MM.1S (cell line): ENCODE measurements at regions not wholly inside any gene's neighbourhood (a gene's known extent, or its start where the extent isn't known, plus 50 kb on each side); places are given as distances from the start of the nearest gene placed in this dataset.

Experiments
- DNase-seq: peaks from one replicate; pipeline ENCODE4 v3.0.0-alpha.2; 2015
- H2AFZ ChIP-seq: fragments of 300-600 bp; sonication (generic); 2 replicates; pipeline ENCODE4 v1.6.0; 2016; ENCODE audit warnings: antibody characterized with exemption, low read length
- H3F3A ChIP-seq: fragments of 300-600 bp; sonication (generic); 2 replicates; pipeline ENCODE4 v1.6.1; 2016; ENCODE audit warnings: mild to moderate bottlenecking, antibody characterized with exemption, low read length, moderate library complexity, mixed read lengths; ENCODE audit not compliant: insufficient read depth
- H3K27ac ChIP-seq: fragments of 300-600 bp; sonication (generic); 2 replicates; pipeline ENCODE4 v1.5.1; 2016; ENCODE audit warnings: mild to moderate bottlenecking, low read length
- H3K27me3 ChIP-seq: fragments of 300-600 bp; sonication (generic); replicated peaks from 2 replicates; pipeline ENCODE4 v1.6.0; 2016; ENCODE audit warnings: low read length; ENCODE audit not compliant: insufficient read depth
- H3K36me3 ChIP-seq: fragments of 300-600 bp; sonication (generic); replicated peaks from 2 replicates; pipeline ENCODE4 v1.6.1; 2016; ENCODE audit warnings: mild to moderate bottlenecking, low read length, mixed read lengths; ENCODE audit not compliant: insufficient read depth
- H3K4me1 ChIP-seq: fragments of 300-600 bp; sonication (generic); 2 replicates; pipeline ENCODE4 v1.6.1; 2016; ENCODE audit warnings: low read length, mixed read lengths
- H3K4me2 ChIP-seq: fragments of 300-600 bp; sonication (generic); 2 replicates; pipeline ENCODE4 v1.6.0; 2016; ENCODE audit warnings: low read depth, low read length
- H3K4me3 ChIP-seq: fragments of 300-600 bp; sonication (generic); 2 replicates; pipeline ENCODE4 v1.5.1; 2016; ENCODE audit warnings: low read length, mixed read lengths
- H3K79me2 ChIP-seq: fragments of 300-600 bp; sonication (generic); 2 replicates; pipeline ENCODE4 v1.6.1; 2016; ENCODE audit warnings: mixed run types, low read length, mixed read lengths
- H3K9ac ChIP-seq: fragments of 300-600 bp; sonication (generic); 2 replicates; pipeline ENCODE4 v1.6.1; 2016; ENCODE audit warnings: low read length, mixed read lengths
- H3K9me2 ChIP-seq: fragments of 300-600 bp; sonication (generic); replicated peaks from 2 replicates; pipeline ENCODE4 v1.6.1; 2016; ENCODE audit warnings: mild to moderate bottlenecking, low read length, mixed read lengths; ENCODE audit not compliant: insufficient read depth
- H3K9me3 ChIP-seq: fragments of 300-600 bp; sonication (generic); replicated peaks from 2 replicates; pipeline ENCODE4 v1.6.1; 2016; ENCODE audit warnings: mild to moderate bottlenecking, low read length, mixed read lengths; ENCODE audit not compliant: insufficient read depth
- H4K20me1 ChIP-seq: fragments of 300-600 bp; sonication (generic); 2 replicates; pipeline ENCODE4 v1.6.1; 2016; ENCODE audit warnings: mild to moderate bottlenecking, low read length, moderate library complexity, mixed read lengths; ENCODE audit not compliant: insufficient read depth
- EZH2 ChIP-seq: fragments of 300-600 bp; sonication (generic); optimal IDR thresholded peaks from 2 replicates; pipeline ENCODE3; 2017; ENCODE audit warnings: low read depth, mild to moderate bottlenecking, antibody characterized with exemption, low read length, mixed read lengths
- EZH2phosphoT487 ChIP-seq: fragments of 300-600 bp; sonication (generic); IDR thresholded peaks from 2 replicates; pipeline ENCODE4 v1.6.1; 2018; ENCODE audit warnings: antibody characterized with exemption, low read length
- TF ChIP-seq, protein P1 (sequence below): fragments of 300-600 bp; sonication (generic); IDR thresholded peaks from 2 replicates; pipeline ENCODE4 v1.5.1; 2016; ENCODE audit warnings: antibody characterized with exemption, low read length, mixed read lengths

DNA sequence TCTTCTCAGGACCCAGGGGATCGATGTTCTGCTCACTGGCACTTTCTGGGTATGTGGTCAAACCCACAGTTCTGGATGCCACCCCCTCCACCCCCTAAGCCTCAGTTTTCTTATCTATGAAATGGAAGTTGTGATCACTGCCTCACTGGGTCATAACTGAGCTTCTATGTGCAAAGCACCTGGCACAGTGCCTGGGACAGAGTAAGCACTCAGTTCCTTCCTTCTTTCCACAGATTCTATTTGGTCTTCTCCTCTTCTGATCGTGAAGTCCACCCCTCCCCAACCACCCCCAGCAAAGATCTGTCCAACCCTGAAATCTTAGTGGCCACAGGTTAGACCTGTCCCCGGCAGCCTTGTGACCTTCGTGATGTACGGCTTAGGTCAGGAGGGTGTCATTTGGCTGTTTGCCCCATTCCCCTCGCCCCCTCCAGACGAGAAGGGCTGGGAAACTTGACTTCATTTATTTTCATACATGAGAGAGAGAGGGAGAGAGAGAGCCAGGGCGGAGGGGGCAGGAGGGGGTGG lies 181.4 kb downstream of the FGF18 start:
- TF ChIP-seq EZH2: no peak
- TF ChIP-seq EZH2phosphoT487: no peak
- TF ChIP-seq, protein P1, sequence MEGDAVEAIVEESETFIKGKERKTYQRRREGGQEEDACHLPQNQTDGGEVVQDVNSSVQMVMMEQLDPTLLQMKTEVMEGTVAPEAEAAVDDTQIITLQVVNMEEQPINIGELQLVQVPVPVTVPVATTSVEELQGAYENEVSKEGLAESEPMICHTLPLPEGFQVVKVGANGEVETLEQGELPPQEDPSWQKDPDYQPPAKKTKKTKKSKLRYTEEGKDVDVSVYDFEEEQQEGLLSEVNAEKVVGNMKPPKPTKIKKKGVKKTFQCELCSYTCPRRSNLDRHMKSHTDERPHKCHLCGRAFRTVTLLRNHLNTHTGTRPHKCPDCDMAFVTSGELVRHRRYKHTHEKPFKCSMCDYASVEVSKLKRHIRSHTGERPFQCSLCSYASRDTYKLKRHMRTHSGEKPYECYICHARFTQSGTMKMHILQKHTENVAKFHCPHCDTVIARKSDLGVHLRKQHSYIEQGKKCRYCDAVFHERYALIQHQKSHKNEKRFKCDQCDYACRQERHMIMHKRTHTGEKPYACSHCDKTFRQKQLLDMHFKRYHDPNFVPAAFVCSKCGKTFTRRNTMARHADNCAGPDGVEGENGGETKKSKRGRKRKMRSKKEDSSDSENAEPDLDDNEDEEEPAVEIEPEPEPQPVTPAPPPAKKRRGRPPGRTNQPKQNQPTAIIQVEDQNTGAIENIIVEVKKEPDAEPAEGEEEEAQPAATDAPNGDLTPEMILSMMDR: no peak
- H4K20me1 ChIP-seq: no peaks in the 10 kb centered on the region
- no peaks in the 10 kb centered on the region for H3K9me2 ChIP-seq
- H3K27ac ChIP-seq: no peak overlapping the region
- no peak overlapping the region for H3K9ac ChIP-seq
- H3K4me3 ChIP-seq: no peak overlapping the region
- no peak for DNase-seq
- no peaks in the 10 kb centered on the region for H3K4me1 ChIP-seq
- no peaks in the 10 kb centered on the region for H3F3A ChIP-seq
- no peaks in the 10 kb centered on the region for H3K9me3 ChIP-seq
- no peaks in the 10 kb centered on the region for H3K36me3 ChIP-seq
- no peak overlapping the region for H2AFZ ChIP-seq
- H3K27me3 ChIP-seq: no peaks in the 10 kb centered on the region
- H3K79me2 ChIP-seq: no peaks in the 10 kb centered on the region
- H3K4me2 ChIP-seq: no peak overlapping the region

DNA sequence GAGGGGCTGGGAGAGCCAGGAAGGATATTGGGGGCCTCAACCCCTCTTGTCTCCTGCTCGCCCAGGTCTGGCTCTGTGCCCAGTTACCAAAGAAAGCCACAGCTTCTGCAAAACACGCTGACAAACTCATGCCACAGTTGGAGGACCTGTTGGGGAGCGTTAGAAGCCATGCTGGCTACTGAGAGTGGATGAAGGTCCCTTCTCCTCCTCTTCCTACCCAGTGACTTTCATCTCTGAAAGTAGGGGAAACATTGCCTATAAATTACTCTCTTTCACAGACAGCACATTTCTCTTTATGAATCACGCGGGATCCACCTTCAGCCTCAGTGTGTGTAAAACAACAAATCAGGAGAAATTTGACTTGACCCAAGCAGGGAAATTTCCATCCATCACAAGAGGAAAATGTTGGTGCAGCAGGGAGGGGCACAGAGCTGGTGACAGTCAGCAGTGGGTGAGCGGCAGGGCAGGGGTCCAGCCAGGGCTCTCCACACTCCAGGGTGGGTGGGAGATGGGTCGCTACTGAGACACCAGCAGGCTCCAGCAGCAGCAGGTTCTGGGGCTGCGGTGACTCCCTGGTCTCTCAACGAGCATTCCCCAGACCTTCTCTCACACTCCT lies 181.9 kb downstream of the FGF18 start:
- no peaks in the 10 kb centered on the region for H3K4me1 ChIP-seq
- no peak overlapping the region for H3K4me3 ChIP-seq
- H3K9me3 ChIP-seq: no peaks in the 10 kb centered on the region
- no peak overlapping the region for H3K4me2 ChIP-seq
- H3K27me3 ChIP-seq: no peaks in the 10 kb centered on the region
- no peak overlapping the region for H2AFZ ChIP-seq
- no peaks in the 10 kb centered on the region for H4K20me1 ChIP-seq
- DNase-seq: no peak
- H3K79me2 ChIP-seq: no peaks in the 10 kb centered on the region
- H3K9ac ChIP-seq: no peak overlapping the region
- no peaks in the 10 kb centered on the region for H3K9me2 ChIP-seq
- TF ChIP-seq, protein P1: no peak
- no peaks in the 10 kb centered on the region for H3K36me3 ChIP-seq
- no peak overlapping the region for H3K27ac ChIP-seq
- H3F3A ChIP-seq: no peaks in the 10 kb centered on the region

DNA sequence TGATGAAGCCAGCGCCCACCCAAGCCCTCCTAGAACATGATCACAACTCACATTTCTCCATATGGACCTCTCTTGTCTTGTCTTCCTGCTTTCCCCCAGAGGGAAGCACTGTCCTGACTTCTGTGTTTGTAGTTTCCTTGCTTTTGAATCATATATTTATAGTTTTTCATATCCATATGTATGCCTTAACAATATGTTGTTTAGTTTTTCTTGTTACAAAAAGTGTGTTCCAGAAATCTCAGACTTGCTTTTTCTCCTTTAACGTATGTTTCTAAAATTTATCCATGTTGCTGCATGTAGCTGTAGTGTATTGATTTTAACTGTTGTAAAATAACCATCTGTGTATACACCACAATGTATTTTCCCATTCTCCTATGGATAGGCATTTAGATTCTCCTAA lies 182.0 kb upstream of the SMIM23 start:
- no peak overlapping the region for H3K27ac ChIP-seq
- no peaks in the 10 kb centered on the region for H3K27me3 ChIP-seq
- TF ChIP-seq EZH2phosphoT487 (no peak), EZH2 (no peak)
- TF ChIP-seq, protein P1: no peak
- H3K4me3 ChIP-seq: no peak overlapping the region
- H3F3A ChIP-seq: no peaks in the 10 kb centered on the region
- DNase-seq: no peak
- H3K36me3 ChIP-seq: no peaks in the 10 kb centered on the region
- no peaks in the 10 kb centered on the region for H3K9me2 ChIP-seq
- no peaks in the 10 kb centered on the region for H4K20me1 ChIP-seq
- no peaks in the 10 kb centered on the region for H3K4me1 ChIP-seq
- H2AFZ ChIP-seq: no peak overlapping the region
- H3K9me3 ChIP-seq: no peaks in the 10 kb centered on the region; the same call in 1 of the 2 replicates
- no peak overlapping the region for H3K4me2 ChIP-seq
- H3K79me2 ChIP-seq: no peaks in the 10 kb centered on the region
- no peak overlapping the region for H3K9ac ChIP-seq
